ENCODE measurements at regions not wholly inside any gene's neighbourhood (a gene's known extent, or its start where the extent isn't known, plus 50 kb on each side); places are given as distances from the start of the nearest gene placed in this dataset.

GRCh38 chr4:114100288-114101031 is 121.0 kb upstream of the ARSJ start:
- Histone ChIP-seq H3K4me2 (ENCODE audit: low read length) (no peak overlapping the region), H3F3A (ENCODE audit: insufficient read depth, low read length, poor library complexity, severe bottlenecking) (no peaks in the 10 kb centered on the region), H3K4me3 (ENCODE audit: low read length) (no peak overlapping the region), H3K79me2 (replicated peaks; ENCODE audit: insufficient read depth, low read length) (no peaks in the 10 kb centered on the region), H3K27ac (ENCODE audit: low read length) (no peak overlapping the region), H3K36me3 (ENCODE audit: insufficient read depth, low read length) (no peaks in the 10 kb centered on the region), H4K20me1 (ENCODE audit: insufficient read depth) (no peaks in the 10 kb centered on the region), H3K27me3 (ENCODE audit: insufficient read depth, low read depth, low read length) (no peaks in the 10 kb centered on the region), H3K9me3 (ENCODE audit: low read length) (no peaks in the 10 kb centered on the region), H3K9ac (ENCODE audit: low read length) (no peak overlapping the region), H3K9me2 (ENCODE audit: insufficient read depth, low read length) (no peaks in the 10 kb centered on the region), H2AFZ (ENCODE audit: low read depth, low read length) (no peak overlapping the region)
- TF ChIP-seq CTCF (IDR thresholded peaks at IDR 0.05; ENCODE audit: poor library complexity, severe bottlenecking), result no peak
- no peak for TF ChIP-seq TAF1 (IDR thresholded peaks at IDR 0.05; ENCODE audit: low read depth)
- TF ChIP-seq SMC3 (conservative IDR thresholded peaks at IDR 0.05; ENCODE audit: poor library complexity), result no peak
- no peak for TF ChIP-seq EP300 (conservative IDR thresholded peaks at IDR 0.05; ENCODE audit: poor library complexity, severe bottlenecking)
- no peak for TF ChIP-seq MXI1 (conservative IDR thresholded peaks at IDR 0.05; ENCODE audit: poor library complexity, severe bottlenecking)
- TF ChIP-seq POLR2AphosphoS5 (IDR thresholded peaks at IDR 0.05), result no peak

GRCh38 chr4:114103908-114104307 is 124.5 kb upstream of the ARSJ start:
- no peak overlapping the region for H3K27ac ChIP-seq (ENCODE audit: low read length)
- H3K9me2 ChIP-seq (ENCODE audit: insufficient read depth, low read length), result no peaks in the 10 kb centered on the region
- no peaks in the 10 kb centered on the region for H3K79me2 ChIP-seq (replicated peaks; ENCODE audit: insufficient read depth, low read length)
- no peak overlapping the region for H2AFZ ChIP-seq (ENCODE audit: low read depth, low read length)
- H3K4me2 ChIP-seq (ENCODE audit: low read length), result no peak overlapping the region
- no peak overlapping the region for H3K4me3 ChIP-seq (ENCODE audit: low read length)
- H4K20me1 ChIP-seq (ENCODE audit: insufficient read depth), result no peaks in the 10 kb centered on the region
- no peaks in the 10 kb centered on the region for H3K27me3 ChIP-seq (ENCODE audit: insufficient read depth, low read depth, low read length)
- no peaks in the 10 kb centered on the region for H3F3A ChIP-seq (ENCODE audit: insufficient read depth, low read length, poor library complexity, severe bottlenecking)
- TF ChIP-seq REST (IDR thresholded peaks at IDR 0.05; ENCODE audit: borderline replicate concordance) (no peak), CTCF (IDR thresholded peaks at IDR 0.05; ENCODE audit: poor library complexity, severe bottlenecking) (no peak), EZH2 (IDR thresholded peaks at IDR 0.05; ENCODE audit: borderline replicate concordance, insufficient read depth, low read length, poor library complexity, severe bottlenecking) (no peak), MXI1 (conservative IDR thresholded peaks at IDR 0.05; ENCODE audit: poor library complexity, severe bottlenecking) (no peak), POLR2AphosphoS5 (IDR thresholded peaks at IDR 0.05) (no peak), EP300 (conservative IDR thresholded peaks at IDR 0.05; ENCODE audit: poor library complexity, severe bottlenecking) (no peak), SMC3 (conservative IDR thresholded peaks at IDR 0.05; ENCODE audit: poor library complexity) (no peak), TAF1 (IDR thresholded peaks at IDR 0.05; ENCODE audit: low read depth) (no peak), RAD21 (conservative IDR thresholded peaks at IDR 0.05) (no peak)
- H3K9me3 ChIP-seq (ENCODE audit: low read length), result no peaks in the 10 kb centered on the region
- H3K36me3 ChIP-seq (ENCODE audit: insufficient read depth, low read length), result no peaks in the 10 kb centered on the region
- no peak overlapping the region for H3K9ac ChIP-seq (ENCODE audit: low read length)
